ENCODE measurements at regions not wholly inside any gene's neighbourhood (a gene's known extent, or its start where the extent isn't known, plus 50 kb on each side); places are given as distances from the start of the nearest gene placed in this dataset.

GRCh38 chr6:20332441-20333006 is 69.2 kb upstream of the E2F3 start:
- H3K27ac ChIP-seq, result no peak overlapping the region
- no peak for DNase-seq (ENCODE audit: low spot score in 2 of 2)
- TF ChIP-seq POLR2A (IDR thresholded peaks at IDR 0.05) (no peak), POLR2AphosphoS5 (IDR thresholded peaks at IDR 0.05) (no peak), CTCF (IDR thresholded peaks at IDR 0.05) (no peak)
- H3K4me1 ChIP-seq, result no peaks in the 10 kb centered on the region
- no peak overlapping the region for H3K4me3 ChIP-seq
- no peaks in the 10 kb centered on the region for H3K27me3 ChIP-seq
- H3K36me3 ChIP-seq, result no peaks in the 10 kb centered on the region
- intact Hi-C loops (cut with DNase I; ENCODE audit: low total_unique reads), result no loop called here
- H3K9me3 ChIP-seq, result no peaks in the 10 kb centered on the region

GRCh38 chr6:20333721-20334269 is 67.9 kb upstream of the E2F3 start:
- no peak overlapping the region for H3K4me3 ChIP-seq
- intact Hi-C loops (cut with DNase I; ENCODE audit: low total_unique reads), result no loop called here
- H3K9me3 ChIP-seq, result no peaks in the 10 kb centered on the region
- TF ChIP-seq CTCF (IDR thresholded peaks at IDR 0.05) (no peak), POLR2AphosphoS5 (IDR thresholded peaks at IDR 0.05) (no peak), POLR2A (IDR thresholded peaks at IDR 0.05) (no peak)
- H3K27me3 ChIP-seq, result no peaks in the 10 kb centered on the region
- DNase-seq (ENCODE audit: low spot score in 2 of 2), result no peak
- H3K36me3 ChIP-seq, result no peaks in the 10 kb centered on the region
- no peaks in the 10 kb centered on the region for H3K4me1 ChIP-seq
- no peak overlapping the region for H3K27ac ChIP-seq

- H3K27me3 ChIP-seq, result no peaks in the 10 kb centered on the region
- no peaks in the 10 kb centered on the region for H3K9me3 ChIP-seq
- H3K4me3 ChIP-seq, result no peak overlapping the region
- H3K4me1 ChIP-seq, result no peaks in the 10 kb centered on the region
- H3K36me3 ChIP-seq, result no peaks in the 10 kb centered on the region
- intact Hi-C loops (cut with DNase I; ENCODE audit: low total_unique reads), result no loop called here
- no peak for TF ChIP-seq POLR2A (IDR thresholded peaks at IDR 0.05)
- TF ChIP-seq CTCF (IDR thresholded peaks at IDR 0.05), result no peak
- no peak for TF ChIP-seq POLR2AphosphoS5 (IDR thresholded peaks at IDR 0.05)
- no peak overlapping the region for H3K27ac ChIP-seq
- DNase-seq (ENCODE audit: low spot score in 2 of 2), result no peak
Observed at GRCh38 chr6:20334334-20334733, 67.3 kb upstream of the E2F3 start.

GRCh38 chr6:20334962-20335361 is 66.7 kb upstream of the E2F3 start:
- H3K4me1 ChIP-seq, result no peaks in the 10 kb centered on the region
- no peaks in the 10 kb centered on the region for H3K27me3 ChIP-seq
- H3K4me3 ChIP-seq, result no peak overlapping the region
- no peak for DNase-seq (ENCODE audit: low spot score in 2 of 2)
- no peak for TF ChIP-seq POLR2AphosphoS5 (IDR thresholded peaks at IDR 0.05)
- no peak for TF ChIP-seq POLR2A (IDR thresholded peaks at IDR 0.05)
- TF ChIP-seq CTCF (IDR thresholded peaks at IDR 0.05), result no peak
- intact Hi-C loops (cut with DNase I; ENCODE audit: low total_unique reads), result no loop called here
- no peaks in the 10 kb centered on the region for H3K9me3 ChIP-seq
- no peaks in the 10 kb centered on the region for H3K36me3 ChIP-seq
- H3K27ac ChIP-seq, result no peak overlapping the region

GRCh38 chr6:20335872-20336271 is 65.8 kb upstream of the E2F3 start:
- no peak overlapping the region for H3K4me3 ChIP-seq
- TF ChIP-seq POLR2A (IDR thresholded peaks at IDR 0.05), result no peak
- no peaks in the 10 kb centered on the region for H3K27me3 ChIP-seq
- H3K36me3 ChIP-seq, result no peaks in the 10 kb centered on the region
- no peak for DNase-seq (ENCODE audit: low spot score in 2 of 2)
- intact Hi-C loops (cut with DNase I; ENCODE audit: low total_unique reads), result no loop called here
- H3K27ac ChIP-seq, result no peak overlapping the region
- H3K9me3 ChIP-seq, result no peaks in the 10 kb centered on the region
- H3K4me1 ChIP-seq, result no peaks in the 10 kb centered on the region

Data from breast epithelium (tissue), 4 donors.